Fibroblast of lung (primary cell): ENCODE measurements at regions not wholly inside any gene's neighbourhood (a gene's known extent, or its start where the extent isn't known, plus 50 kb on each side); places are given as distances from the start of the nearest gene placed in this dataset.

Experiments
- DNase-seq, 2 donors: peaks; one replicate each; pipeline versions ENCODE4 v3.0.0 to v3.0.0-alpha.2; 2010; ENCODE audit warnings: low read depth in 2 of 2
- H2AFZ ChIP-seq: 2 replicates; pipeline ENCODE4 v1.5.1; 2012; ENCODE audit warnings: low read length, control low read depth, inconsistent platforms
- H3K27ac ChIP-seq: 2 replicates; pipeline ENCODE4 v1.5.1; 2011; ENCODE audit warnings: low read length, control low read depth; ENCODE audit not compliant: insufficient read depth
- H3K27me3 ChIP-seq: 2 replicates; pipeline ENCODE4 v1.5.1; 2011; ENCODE audit warnings: mild to moderate bottlenecking, low read length; ENCODE audit not compliant: control insufficient read depth, insufficient read depth
- H3K36me3 ChIP-seq: 2 replicates; pipeline ENCODE4 v1.5.1; 2011; ENCODE audit warnings: low read length; ENCODE audit not compliant: control insufficient read depth, insufficient read depth
- H3K4me1 ChIP-seq: 2 replicates; pipeline ENCODE4 v1.5.1; 2011; ENCODE audit warnings: low read length; ENCODE audit not compliant: control insufficient read depth, insufficient read depth; ENCODE audit errors: extremely low read depth
- H3K4me2 ChIP-seq: 2 replicates; pipeline ENCODE4 v1.5.1; 2011; ENCODE audit warnings: low read length, control low read depth; ENCODE audit not compliant: insufficient read depth; ENCODE audit errors: extremely low read depth
- H3K4me3 ChIP-seq, 4 experiments: fragments of 200-600 bp in 1 of 4; sonication (generic) in 1 of 4; replicated peaks in 1 of 4; 2 replicates each; pipeline ENCODE4 v1.5.1; 2011 to 2016; ENCODE audit warnings: low read length in 4 of 4, low read depth in 3 of 4, mild to moderate bottlenecking in 3 of 4, control low read depth in 2 of 4, inconsistent platforms in 1 of 4, mixed read lengths in 1 of 4; ENCODE audit not compliant: insufficient read depth in 1 of 4; ENCODE audit errors: control extremely low read depth in 1 of 4
- H3K79me2 ChIP-seq: 2 replicates; pipeline ENCODE4 v1.5.1; 2012; ENCODE audit warnings: mild to moderate bottlenecking, low read length, inconsistent platforms; ENCODE audit not compliant: control insufficient read depth, insufficient read depth
- H3K9ac ChIP-seq: 2 replicates; pipeline ENCODE4 v1.5.1; 2011; ENCODE audit warnings: mild to moderate bottlenecking, low read length, control low read depth; ENCODE audit not compliant: insufficient read depth
- H3K9me3 ChIP-seq: 2 replicates; pipeline ENCODE4 v1.5.1; 2012; ENCODE audit warnings: low read depth, low read length; ENCODE audit not compliant: control insufficient read depth, insufficient read depth
- H4K20me1 ChIP-seq: 2 replicates; pipeline ENCODE4 v1.5.1; 2011; ENCODE audit warnings: low read length; ENCODE audit not compliant: control insufficient read depth, insufficient read depth; ENCODE audit errors: extremely low read depth
- EZH2 ChIP-seq: IDR thresholded peaks from 2 replicates; pipeline ENCODE4 v1.5.1; 2012; ENCODE audit warnings: low read length, control low read depth, mild to moderate bottlenecking; ENCODE audit errors: missing control alignments
- TF ChIP-seq, protein P1 (sequence below), 2 donors: IDR thresholded peaks in 1 of 2; conservative IDR thresholded peaks in 1 of 2; 1 replicate in 1 of 2; 2 replicates in 1 of 2; pipeline ENCODE4 v1.5.1; 2011 to 2012; ENCODE audit warnings: low read length in 2 of 2, control low read depth in 1 of 2, inconsistent platforms in 1 of 2, low read depth in 1 of 2, mild to moderate bottlenecking in 1 of 2

DNA sequence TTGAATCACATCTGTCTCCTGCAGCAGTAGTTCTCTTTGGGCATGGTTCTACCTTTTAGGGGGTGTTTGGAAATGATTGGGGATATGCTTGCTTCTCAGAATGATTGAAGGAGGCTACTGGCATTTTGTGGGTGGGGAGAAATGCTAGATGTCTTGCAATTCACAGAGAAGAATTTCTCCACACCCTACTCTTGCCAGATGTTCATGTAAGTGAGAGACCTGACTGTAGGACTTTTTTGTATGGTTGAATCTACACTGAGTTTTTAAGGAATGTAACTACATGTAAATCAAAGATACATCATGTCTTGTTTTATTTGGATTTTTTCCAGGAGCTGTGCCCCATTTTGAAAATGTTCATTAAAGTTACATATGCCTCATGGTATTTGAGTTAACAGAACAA is 311.9 kb downstream of the PRDM2 start:
- no peaks in the 10 kb centered on the region for H3K27me3 ChIP-seq
- DNase-seq = no peak
- no peak overlapping the region for H3K27ac ChIP-seq
- no peak overlapping the region for H2AFZ ChIP-seq
- H3K9ac ChIP-seq = no peak overlapping the region
- TF ChIP-seq, protein P1, sequence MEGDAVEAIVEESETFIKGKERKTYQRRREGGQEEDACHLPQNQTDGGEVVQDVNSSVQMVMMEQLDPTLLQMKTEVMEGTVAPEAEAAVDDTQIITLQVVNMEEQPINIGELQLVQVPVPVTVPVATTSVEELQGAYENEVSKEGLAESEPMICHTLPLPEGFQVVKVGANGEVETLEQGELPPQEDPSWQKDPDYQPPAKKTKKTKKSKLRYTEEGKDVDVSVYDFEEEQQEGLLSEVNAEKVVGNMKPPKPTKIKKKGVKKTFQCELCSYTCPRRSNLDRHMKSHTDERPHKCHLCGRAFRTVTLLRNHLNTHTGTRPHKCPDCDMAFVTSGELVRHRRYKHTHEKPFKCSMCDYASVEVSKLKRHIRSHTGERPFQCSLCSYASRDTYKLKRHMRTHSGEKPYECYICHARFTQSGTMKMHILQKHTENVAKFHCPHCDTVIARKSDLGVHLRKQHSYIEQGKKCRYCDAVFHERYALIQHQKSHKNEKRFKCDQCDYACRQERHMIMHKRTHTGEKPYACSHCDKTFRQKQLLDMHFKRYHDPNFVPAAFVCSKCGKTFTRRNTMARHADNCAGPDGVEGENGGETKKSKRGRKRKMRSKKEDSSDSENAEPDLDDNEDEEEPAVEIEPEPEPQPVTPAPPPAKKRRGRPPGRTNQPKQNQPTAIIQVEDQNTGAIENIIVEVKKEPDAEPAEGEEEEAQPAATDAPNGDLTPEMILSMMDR (conservative IDR thresholded peaks at IDR 0.05 in 1 of 2, IDR thresholded peaks at IDR 0.05 in 1 of 2; ENCODE audit: low read depth in 1 of 2, low read length in 2 of 2) = no peak
- TF ChIP-seq EZH2 = no peak
- no peaks in the 10 kb centered on the region for H4K20me1 ChIP-seq
- no peaks in the 10 kb centered on the region for H3K79me2 ChIP-seq
- H3K4me2 ChIP-seq = no peak overlapping the region
- no peak overlapping the region for H3K4me3 ChIP-seq
- no peaks in the 10 kb centered on the region for H3K4me1 ChIP-seq
- no peaks in the 10 kb centered on the region for H3K36me3 ChIP-seq
- no peaks in the 10 kb centered on the region for H3K9me3 ChIP-seq

DNA sequence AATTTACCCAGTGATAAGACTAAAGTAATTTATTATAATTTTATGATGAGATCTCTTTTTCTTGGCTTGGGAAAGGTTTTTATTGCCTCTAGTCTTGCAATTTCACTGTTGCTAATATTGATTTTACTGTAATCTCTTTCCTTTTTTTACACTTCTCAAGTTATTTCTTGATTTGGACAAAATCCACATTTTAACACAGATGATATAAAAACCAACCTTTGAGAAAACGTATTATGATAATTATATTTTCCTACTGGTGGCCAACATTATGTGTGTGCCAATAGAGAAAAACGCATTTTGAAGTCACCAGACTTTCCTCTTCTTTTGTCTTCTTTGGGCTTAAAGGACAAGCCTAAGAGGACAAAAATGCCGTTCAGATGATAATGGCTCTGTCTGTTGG is 314.9 kb downstream of the PRDM2 start:
- H4K20me1 ChIP-seq = no peaks in the 10 kb centered on the region
- no peaks in the 10 kb centered on the region for H3K4me1 ChIP-seq
- no peaks in the 10 kb centered on the region for H3K27me3 ChIP-seq
- no peak overlapping the region for H3K4me2 ChIP-seq
- H3K9ac ChIP-seq = no peak overlapping the region
- no peak for DNase-seq
- TF ChIP-seq, protein P1 (conservative IDR thresholded peaks at IDR 0.05 in 1 of 2, IDR thresholded peaks at IDR 0.05 in 1 of 2; ENCODE audit: low read depth in 1 of 2, low read length in 2 of 2) = no peak
- no peak for TF ChIP-seq EZH2
- no peaks in the 10 kb centered on the region for H3K79me2 ChIP-seq
- H3K27ac ChIP-seq = no peak overlapping the region
- no peak overlapping the region for H3K4me3 ChIP-seq
- H2AFZ ChIP-seq = no peak overlapping the region
- no peaks in the 10 kb centered on the region for H3K9me3 ChIP-seq
- no peaks in the 10 kb centered on the region for H3K36me3 ChIP-seq

DNA sequence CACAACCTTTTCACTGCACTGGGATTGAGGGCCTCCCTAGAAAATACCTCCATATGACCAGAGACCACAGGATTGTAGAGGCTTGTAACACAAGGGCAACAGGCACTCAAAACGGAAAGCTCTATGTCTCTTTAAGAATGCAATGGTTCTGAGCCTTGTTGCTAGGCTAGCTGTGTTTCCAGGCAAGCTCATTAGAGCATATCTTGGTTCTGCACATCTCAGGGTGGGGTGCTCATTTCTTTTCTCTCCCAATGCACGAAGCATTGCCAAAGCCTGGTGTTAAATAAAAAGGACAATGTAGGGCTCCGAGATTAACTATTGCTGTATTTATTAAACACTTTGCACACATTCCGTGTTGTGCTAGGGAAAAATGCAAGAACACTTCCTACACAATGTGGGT is 315.9 kb downstream of the PRDM2 start:
- DNase-seq = no peak

More for the DNA sequence above, 315.9 kb downstream of the PRDM2 start:
- Histone ChIP-seq H2AFZ (no peak overlapping the region), H3K36me3 (no peaks in the 10 kb centered on the region), H3K27ac (no peak overlapping the region), H3K9me3 (no peaks in the 10 kb centered on the region), H3K27me3 (no peaks in the 10 kb centered on the region), H3K4me2 (no peak overlapping the region), H4K20me1 (no peaks in the 10 kb centered on the region), H3K79me2 (no peaks in the 10 kb centered on the region), H3K4me3 (no peak overlapping the region), H3K9ac (no peak overlapping the region), H3K4me1 (no peaks in the 10 kb centered on the region)
- TF ChIP-seq, protein P1 (conservative IDR thresholded peaks at IDR 0.05 in 1 of 2, IDR thresholded peaks at IDR 0.05 in 1 of 2; ENCODE audit: low read depth in 1 of 2, low read length in 2 of 2) = no peak
- no peak for TF ChIP-seq EZH2
